Spleen (tissue), 7 donors: ENCODE measurements at regions not wholly inside any gene's neighbourhood (a gene's known extent, or its start where the extent isn't known, plus 50 kb on each side); places are given as distances from the start of the nearest gene placed in this dataset.

ENCODE experiments used
- POLR2AphosphoS5 ChIP-seq, 3 donors: sonication (generic); formaldehyde crosslinking; IDR thresholded peaks; one replicate each; pipeline ENCODE4 v1.5.1; 2017; ENCODE audit warnings: antibody characterized with exemption in 3 of 3
- TF ChIP-seq, protein P1 (sequence below), 11 experiments: fragments of 200-600 bp in 7 of 11; fragments of 450-650 bp in 4 of 11; sonication (generic) in 4 of 11; IDR thresholded peaks in 8 of 11; conservative IDR thresholded peaks in 3 of 11; 1 replicate in 7 of 11; 2 replicates in 4 of 11; pipeline versions ENCODE4 v1.4.0 to v1.8.0; 2016 to 2021; ENCODE audit warnings: antibody characterized with exemption in 11 of 11, inconsistent platforms in 4 of 11, mild to moderate bottlenecking in 1 of 11
- donor health status: DM: no; HTN: no; CAD: no; lungs with moderate emphysema.
- donor health status: DM: no; HTN: no; CAD: no.
- donor health status: DM: no; HTN: no; CAD: no.

DNA sequence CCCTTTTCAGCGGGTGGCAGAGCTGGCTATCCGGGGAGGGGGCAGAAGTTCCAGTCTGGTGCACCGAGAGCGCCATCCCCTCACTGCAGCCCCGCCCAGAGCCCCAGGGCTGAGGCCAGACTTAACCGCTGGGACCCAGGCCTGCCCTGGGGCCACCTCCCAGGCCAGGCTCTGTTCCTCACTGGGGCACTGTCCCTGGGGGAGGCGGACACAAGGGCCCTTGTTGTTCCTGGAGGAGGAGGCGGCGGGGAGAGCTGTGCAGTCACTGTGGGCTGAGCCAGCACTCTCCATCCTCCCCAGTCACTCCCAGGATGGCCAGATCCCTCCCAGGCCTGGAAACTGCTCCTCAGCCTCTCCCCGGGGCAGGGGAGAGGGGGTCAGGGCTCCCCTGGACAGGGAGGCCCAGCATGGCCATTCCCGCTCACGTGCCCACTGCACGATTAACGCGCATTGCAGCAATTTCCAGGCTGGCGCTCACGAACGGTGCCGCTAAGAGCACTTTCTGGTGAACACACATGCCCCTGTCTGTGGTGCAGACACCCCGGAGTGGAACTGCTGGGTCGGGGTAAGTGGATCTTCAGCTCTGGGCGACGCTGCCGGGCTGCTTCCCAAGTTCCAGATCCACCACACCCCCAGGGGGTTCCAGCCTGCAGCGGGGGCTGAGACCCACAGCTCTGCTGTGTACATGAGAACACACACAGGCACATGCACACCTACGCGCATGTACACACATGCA lies 89.8 kb upstream of the SFSWAP start:
- TF ChIP-seq POLR2AphosphoS5 (IDR thresholded peaks at IDR 0.05): no peak
- TF ChIP-seq, protein P1, sequence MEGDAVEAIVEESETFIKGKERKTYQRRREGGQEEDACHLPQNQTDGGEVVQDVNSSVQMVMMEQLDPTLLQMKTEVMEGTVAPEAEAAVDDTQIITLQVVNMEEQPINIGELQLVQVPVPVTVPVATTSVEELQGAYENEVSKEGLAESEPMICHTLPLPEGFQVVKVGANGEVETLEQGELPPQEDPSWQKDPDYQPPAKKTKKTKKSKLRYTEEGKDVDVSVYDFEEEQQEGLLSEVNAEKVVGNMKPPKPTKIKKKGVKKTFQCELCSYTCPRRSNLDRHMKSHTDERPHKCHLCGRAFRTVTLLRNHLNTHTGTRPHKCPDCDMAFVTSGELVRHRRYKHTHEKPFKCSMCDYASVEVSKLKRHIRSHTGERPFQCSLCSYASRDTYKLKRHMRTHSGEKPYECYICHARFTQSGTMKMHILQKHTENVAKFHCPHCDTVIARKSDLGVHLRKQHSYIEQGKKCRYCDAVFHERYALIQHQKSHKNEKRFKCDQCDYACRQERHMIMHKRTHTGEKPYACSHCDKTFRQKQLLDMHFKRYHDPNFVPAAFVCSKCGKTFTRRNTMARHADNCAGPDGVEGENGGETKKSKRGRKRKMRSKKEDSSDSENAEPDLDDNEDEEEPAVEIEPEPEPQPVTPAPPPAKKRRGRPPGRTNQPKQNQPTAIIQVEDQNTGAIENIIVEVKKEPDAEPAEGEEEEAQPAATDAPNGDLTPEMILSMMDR (IDR thresholded peaks at IDR 0.05 in 8 of 11, conservative IDR thresholded peaks at IDR 0.05 in 3 of 11): no peak
